Caco-2 (cell line): ENCODE measurements at regions not wholly inside any gene's neighbourhood (a gene's known extent, or its start where the extent isn't known, plus 50 kb on each side); places are given as distances from the start of the nearest gene placed in this dataset.

Source experiments
- BruUV-seq: library from RNA; stranded (reverse); fragments of 400-500 nt; replicated peaks from 2 replicates; lab custom pipeline; 2021; lab: Mats Ljungman, UMichigan
- CTCF ChIA-PET: fragments of 300-600 bp; sonication (Branson Sonifier 250); formaldehyde crosslinking; loops from one replicate; lab custom pipeline; 2022; ENCODE audit warnings: antibody characterized with exemption; lab: Charles Lee
- POLR2A ChIA-PET: fragments of 300-600 bp; sonication (Branson Sonifier 250); formaldehyde crosslinking; loops from one replicate; lab custom pipeline; 2022; ENCODE audit warnings: antibody characterized with exemption; lab: Charles Lee
- DNase-seq, 2 experiments: peaks; one replicate each; pipeline versions ENCODE4 v3.0.0 to v3.0.0-alpha.2; 2020 to 2022
- H3K27me3 ChIP-seq: replicated peaks from 2 replicates; pipeline ENCODE4 v1.6.0; 2011; ENCODE audit warnings: low read length; ENCODE audit not compliant: control insufficient read depth, insufficient read depth
- H3K36me3 ChIP-seq: 2 replicates; pipeline ENCODE4 v1.5.1; 2011; ENCODE audit warnings: low read length; ENCODE audit not compliant: control insufficient read depth, insufficient read depth
- H3K4me1 ChIP-seq: fragments of 250-450 bp; sonication (Bioruptor Pico); 2 replicates; pipeline ENCODE4 v1.5.1; 2020; ENCODE audit warnings: mild to moderate bottlenecking
- H3K4me3 ChIP-seq: 2 replicates; pipeline ENCODE4 v1.5.1; 2011; ENCODE audit warnings: low read depth, mild to moderate bottlenecking, control low read depth, low read length
- H3K9me3 ChIP-seq: fragments of 250-450 bp; sonication (Bioruptor Pico); 2 replicates; pipeline ENCODE4 v1.5.1; 2020; ENCODE audit warnings: mild to moderate bottlenecking, moderate library complexity
- H3K27ac Mint-ChIP-seq: one replicate; pipeline ENCODE4 v1.8.0; 2022; ENCODE audit warnings: mixed read lengths; ENCODE audit not compliant: unreplicated experiment
- H3K27me3 Mint-ChIP-seq: one replicate; pipeline ENCODE4 v1.8.0; 2022; ENCODE audit warnings: mixed read lengths; ENCODE audit not compliant: insufficient read depth, unreplicated experiment
- H3K36me3 Mint-ChIP-seq: one replicate; pipeline ENCODE4 v1.8.0; 2022; ENCODE audit warnings: mild to moderate bottlenecking, mixed read lengths; ENCODE audit not compliant: insufficient read depth, unreplicated experiment
- H3K4me1 Mint-ChIP-seq: one replicate; pipeline ENCODE4 v1.8.0; 2022; ENCODE audit warnings: low read depth, mixed read lengths; ENCODE audit not compliant: unreplicated experiment
- H3K4me3 Mint-ChIP-seq: one replicate; pipeline ENCODE4 v1.8.0; 2022; ENCODE audit warnings: mild to moderate bottlenecking, moderate library complexity, mixed read lengths; ENCODE audit not compliant: unreplicated experiment
- H3K9me3 Mint-ChIP-seq: one replicate; pipeline ENCODE4 v1.8.0; 2022; ENCODE audit warnings: mixed read lengths; ENCODE audit not compliant: unreplicated experiment
- CTCF ChIP-seq, 2 experiments: fragments of 200-600 bp in 1 of 2; IDR thresholded peaks; 1 replicate in 1 of 2; 2 replicates in 1 of 2; pipeline versions ENCODE4 v1.5.1 to v1.8.0; 2011 to 2022; ENCODE audit warnings: antibody characterized with exemption in 1 of 2, control low read depth in 1 of 2, inconsistent platforms in 1 of 2, low read depth in 1 of 2, low read length in 1 of 2, mild to moderate bottlenecking in 1 of 2, moderate library complexity in 1 of 2; ENCODE audit not compliant: insufficient read depth in 1 of 2, severe bottlenecking in 1 of 2, unreplicated experiment in 1 of 2
- intact Hi-C: fragments of 100-400 bp; cut with micrococcal nuclease; formaldehyde crosslinking; loops from one replicate; pipeline ENCODE4 v1.10.0; 2022; ENCODE audit not compliant: unreplicated experiment

DNA sequence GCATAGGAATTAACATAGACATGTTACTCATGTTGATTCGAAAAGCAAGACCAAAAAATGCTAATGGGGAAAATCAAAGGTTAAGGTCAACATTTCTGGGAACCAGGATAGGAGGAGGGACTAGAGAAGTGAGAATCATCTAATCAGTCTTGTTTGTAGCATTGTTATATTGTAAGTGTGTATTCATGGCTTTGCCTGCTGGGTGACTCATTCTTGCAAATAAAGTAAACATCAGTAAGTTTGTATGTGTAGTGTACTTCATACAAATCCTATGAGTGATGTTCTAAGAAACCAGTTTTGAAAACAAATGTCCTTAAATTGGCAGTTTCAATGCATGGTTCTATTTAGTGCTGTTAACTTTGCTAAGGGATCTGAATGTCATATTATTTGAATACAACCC, 79.0 kb upstream of the TMEM252 start:
- BruUV-seq, result no TSS peak

GRCh38 chr9:68625559-68625958, 79.5 kb upstream of the PIP5K1B start:
- H3K36me3 ChIP-seq, result no peaks in the 10 kb centered on the region
- Mint-ChIP-seq H3K27me3 (no peaks in the 10 kb centered on the region), H3K4me3 (no peak overlapping the region), H3K9me3 (no peaks in the 10 kb centered on the region), H3K27ac (no peak overlapping the region), H3K36me3 (no peaks in the 10 kb centered on the region), H3K4me1 (no peaks in the 10 kb centered on the region)
- no TSS peak for BruUV-seq
- TF ChIP-seq CTCF (IDR thresholded peaks at IDR 0.05; ENCODE audit: insufficient read depth in 1 of 2, low read depth in 1 of 2, low read length in 1 of 2, severe bottlenecking in 1 of 2, unreplicated experiment in 1 of 2), result no peak
- no peaks in the 10 kb centered on the region for H3K4me1 ChIP-seq
- no peak for DNase-seq
- no peak overlapping the region for H3K4me3 ChIP-seq
- CTCF ChIA-PET, result no interaction called here
- H3K27me3 ChIP-seq, result no peaks in the 10 kb centered on the region
- no peaks in the 10 kb centered on the region for H3K9me3 ChIP-seq
- intact Hi-C loops, result no loop called here
- POLR2A ChIA-PET, result no interaction called here

More for the DNA sequence above, 79.0 kb upstream of the TMEM252 start:
- TF ChIP-seq CTCF (IDR thresholded peaks at IDR 0.05; ENCODE audit: insufficient read depth in 1 of 2, low read depth in 1 of 2, low read length in 1 of 2, severe bottlenecking in 1 of 2, unreplicated experiment in 1 of 2), result no peak
- no peaks in the 10 kb centered on the region for H3K9me3 Mint-ChIP-seq
- Histone ChIP-seq H3K4me3 (no peak overlapping the region), H3K27me3 (no peaks in the 10 kb centered on the region), H3K36me3 (no peaks in the 10 kb centered on the region), H3K9me3 (no peaks in the 10 kb centered on the region), H3K4me1 (no peaks in the 10 kb centered on the region)
- H3K27me3 Mint-ChIP-seq, result no peaks in the 10 kb centered on the region
- POLR2A ChIA-PET, result no interaction called here
- no peaks in the 10 kb centered on the region for H3K36me3 Mint-ChIP-seq
- intact Hi-C loops, result no loop called here
- CTCF ChIA-PET, result no interaction called here
- no peak overlapping the region for H3K27ac Mint-ChIP-seq
- no peak overlapping the region for H3K4me3 Mint-ChIP-seq
- no peaks in the 10 kb centered on the region for H3K4me1 Mint-ChIP-seq
- DNase-seq, result no peak

DNA sequence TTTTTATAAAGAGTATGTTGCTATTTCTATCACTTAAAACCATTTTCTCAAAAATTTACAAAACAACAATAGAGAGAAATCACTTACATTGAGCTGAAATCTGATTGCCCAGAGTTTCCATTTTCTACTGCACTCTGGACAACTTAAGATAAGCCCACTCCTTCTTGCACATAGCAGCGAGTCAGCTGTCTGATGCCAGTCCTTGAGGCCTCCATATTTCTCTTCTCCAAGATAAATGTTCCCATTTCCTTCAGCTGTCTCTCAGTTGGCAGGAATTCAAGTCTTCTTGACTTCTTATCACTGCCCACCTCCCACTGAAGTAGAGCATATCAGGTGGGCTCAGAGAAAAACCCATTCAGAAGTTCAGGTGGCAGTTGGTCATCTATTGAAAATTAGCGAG, 78.5 kb upstream of the PIP5K1B start:
- Mint-ChIP-seq H3K4me1 (no peaks in the 10 kb centered on the region), H3K27me3 (no peaks in the 10 kb centered on the region), H3K36me3 (no peaks in the 10 kb centered on the region), H3K27ac (no peak overlapping the region), H3K4me3 (no peak overlapping the region), H3K9me3 (no peaks in the 10 kb centered on the region)
- BruUV-seq, result no TSS peak
- TF ChIP-seq CTCF (IDR thresholded peaks at IDR 0.05; ENCODE audit: insufficient read depth in 1 of 2, low read depth in 1 of 2, low read length in 1 of 2, severe bottlenecking in 1 of 2, unreplicated experiment in 1 of 2), result no peak
- POLR2A ChIA-PET, result no interaction called here
- Histone ChIP-seq H3K4me1 (no peaks in the 10 kb centered on the region), H3K27me3 (no peaks in the 10 kb centered on the region), H3K9me3 (no peaks in the 10 kb centered on the region), H3K36me3 (no peaks in the 10 kb centered on the region), H3K4me3 (no peak overlapping the region)
- intact Hi-C loops, result no loop called here
- CTCF ChIA-PET, result no interaction called here
- no peak for DNase-seq
